GM21723 (cell line): ENCODE measurements at regions not wholly inside any gene's neighbourhood (a gene's known extent, or its start where the extent isn't known, plus 50 kb on each side); places are given as distances from the start of the nearest gene placed in this dataset.

ENCODE experiments used
- ATAC-seq: cut with Tn5 transposase; IDR thresholded peaks from one replicate; pipeline ENCODE4 v1.9.1; 2021; ENCODE audit warnings: mild to moderate bottlenecking, moderate library complexity; ENCODE audit not compliant: unreplicated experiment

GRCh38 chr4:45985038-45985437 is 138.8 kb downstream of the GABRG1 start:
- no peak for ATAC-seq

GRCh38 chr4:45971108-45971507 is 152.7 kb downstream of the GABRG1 start:
- no peak for ATAC-seq

DNA sequence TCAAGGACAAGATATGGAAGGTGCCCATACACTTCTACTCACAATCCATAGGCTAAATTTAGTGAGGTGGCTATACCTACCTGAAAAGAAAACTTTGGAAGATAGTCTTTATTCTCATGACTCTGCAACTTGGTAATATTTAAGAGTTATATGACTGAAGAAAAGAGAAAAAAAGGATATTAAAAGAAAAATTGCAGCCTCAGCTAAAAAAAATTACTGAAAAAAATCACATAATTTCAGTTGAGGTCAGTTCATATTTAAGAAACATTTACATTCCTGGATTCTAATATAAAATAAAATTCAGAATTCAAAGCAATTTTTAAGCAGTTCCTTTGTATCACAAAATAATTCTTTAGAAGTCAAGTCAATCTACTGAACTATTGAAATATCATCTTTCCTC is 166.5 kb downstream of the GABRG1 start:
- no peak for ATAC-seq

- no peak for ATAC-seq
Observed at GRCh38 chr4:45954276-45954675, 169.6 kb downstream of the GABRG1 start.

DNA sequence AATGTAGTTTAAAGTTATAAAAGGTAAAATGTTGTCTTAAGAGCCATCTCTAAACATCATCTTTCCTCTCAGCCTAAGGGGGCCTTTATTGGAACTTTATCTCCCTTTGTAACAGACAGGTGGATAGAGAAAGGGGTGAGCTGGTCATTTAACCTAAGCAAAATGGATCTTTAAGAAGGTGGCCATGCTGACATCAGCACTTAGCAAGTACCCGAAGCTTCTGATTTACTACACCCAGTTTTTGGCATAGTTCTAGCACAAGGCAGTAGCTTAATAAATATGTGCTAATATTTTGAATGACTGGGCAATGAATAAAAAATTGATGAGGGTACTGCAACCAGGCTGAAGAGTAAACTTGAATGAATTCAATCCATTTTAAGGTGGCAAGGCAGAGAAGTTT is 172.7 kb downstream of the GABRG1 start:
- ATAC-seq = no peak

- no peak for ATAC-seq
Observed at GRCh38 chr4:45946699-45947098, 177.2 kb downstream of the GABRG1 start.

GRCh38 chr4:45944000-45944399 is 179.9 kb downstream of the GABRG1 start:
- no peak for ATAC-seq

DNA sequence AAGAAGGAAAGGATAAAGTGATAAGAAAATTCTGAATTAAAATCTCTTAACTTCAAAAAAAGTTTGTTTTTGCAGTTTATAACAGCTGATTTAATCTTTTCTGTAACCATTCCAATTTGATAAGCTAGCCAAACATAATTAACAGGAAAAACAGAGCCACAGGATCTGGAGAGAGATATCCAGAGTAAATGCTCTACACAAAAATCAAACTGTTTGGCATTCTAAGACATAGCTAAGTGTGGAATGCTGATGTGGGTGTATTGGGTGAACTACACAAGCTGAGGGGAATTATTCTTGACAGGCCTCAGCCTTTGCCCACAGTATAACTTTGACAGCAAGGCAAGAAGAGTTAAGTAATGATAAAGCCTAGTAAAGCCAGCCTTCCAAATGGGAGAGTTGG is 184.8 kb downstream of the GABRG1 start:
- no peak for ATAC-seq

- no peak for ATAC-seq
Observed at GRCh38 chr4:45931154-45931553, 192.7 kb downstream of the GABRG1 start.

- no peak for ATAC-seq
Observed at GRCh38 chr4:45927641-45928040, 196.2 kb downstream of the GABRG1 start.

DNA sequence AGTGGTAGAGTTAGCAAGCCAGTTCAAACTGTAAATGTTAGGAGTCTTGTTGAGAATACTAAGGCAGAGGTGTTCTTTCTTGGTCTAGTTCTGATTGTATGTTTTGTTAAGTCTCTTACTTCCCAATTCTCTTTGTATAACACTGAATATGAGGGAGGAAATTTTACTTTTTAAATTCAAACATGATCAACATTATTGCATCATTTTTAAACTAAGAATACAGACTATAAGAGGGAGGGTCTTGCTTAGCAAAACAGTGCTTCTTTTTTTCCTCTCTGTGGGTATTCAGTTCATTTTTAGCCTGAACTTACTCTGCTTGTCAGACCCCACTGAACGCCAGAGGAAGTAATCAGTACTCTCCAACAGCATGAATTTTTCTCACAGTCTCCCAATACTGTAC is 198.0 kb downstream of the GABRG1 start:
- ATAC-seq = no peak

DNA sequence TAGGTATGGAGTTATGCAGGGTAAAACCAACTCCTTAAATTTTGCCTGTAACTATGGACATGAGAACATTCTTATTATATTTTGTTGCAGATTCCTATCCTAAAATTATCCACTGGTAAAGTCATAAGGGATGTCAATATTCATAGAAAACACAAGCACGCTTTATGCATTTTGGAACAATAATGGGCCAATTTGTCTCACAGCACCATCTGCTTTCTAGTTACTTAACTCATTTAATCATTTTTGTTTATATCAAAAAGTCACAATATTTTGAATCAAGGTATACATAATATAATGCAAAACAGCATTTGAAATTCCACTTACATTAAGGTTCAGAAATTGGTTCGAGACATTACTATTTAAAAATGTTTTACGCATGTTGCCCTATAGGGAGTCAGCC is 203.0 kb downstream of the GABRG1 start:
- no peak for ATAC-seq

DNA sequence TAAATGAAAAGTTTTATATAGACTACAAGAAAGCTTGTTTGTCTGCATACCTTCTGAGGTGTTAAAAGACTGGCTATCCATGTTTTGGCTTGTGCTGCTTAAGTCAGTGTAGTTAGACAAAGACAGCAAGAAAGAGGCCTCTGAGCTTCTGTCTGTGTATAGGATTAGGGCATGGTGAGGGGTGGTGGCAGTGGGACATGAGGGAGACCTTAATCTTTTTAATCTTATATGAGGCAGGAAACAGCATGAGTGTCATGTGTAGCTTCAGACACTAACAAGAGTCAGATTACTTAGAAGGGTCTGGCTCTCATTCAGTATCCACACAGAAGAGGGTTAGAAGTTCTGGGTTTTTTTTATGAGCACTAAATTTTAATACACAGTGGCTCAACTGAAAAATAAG is 213.3 kb downstream of the GABRG1 start:
- no peak for ATAC-seq

DNA sequence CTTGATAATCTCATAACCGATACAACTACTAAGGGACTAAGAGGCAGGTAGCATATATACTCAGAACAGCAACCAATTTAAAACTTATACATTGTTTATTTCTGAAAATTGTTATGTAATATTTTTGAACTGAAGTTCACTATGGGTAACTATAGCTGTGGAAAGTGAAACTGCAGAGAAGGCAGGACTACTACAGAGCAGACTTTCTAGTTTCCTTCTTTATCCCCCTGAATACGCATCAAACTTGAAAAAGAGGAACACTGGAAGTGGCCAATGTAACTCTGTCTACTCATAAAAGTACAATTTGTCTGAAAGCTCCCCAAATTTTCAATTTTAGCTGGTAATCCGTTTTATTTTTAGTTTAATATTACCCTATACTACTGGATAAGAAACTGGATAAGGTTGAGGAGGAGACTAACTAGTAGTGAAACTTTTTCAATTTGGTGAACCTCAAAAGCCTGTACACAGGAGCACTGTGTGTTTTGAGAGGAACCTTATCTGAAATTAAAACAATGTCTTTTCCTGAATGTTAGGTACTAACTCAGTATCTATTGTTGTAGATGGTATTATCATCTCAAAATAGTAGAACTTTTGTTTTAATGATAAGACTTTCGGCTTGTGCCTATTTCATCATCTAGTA is 225.8 kb downstream of the GABRG1 start:
- ATAC-seq = no peak

DNA sequence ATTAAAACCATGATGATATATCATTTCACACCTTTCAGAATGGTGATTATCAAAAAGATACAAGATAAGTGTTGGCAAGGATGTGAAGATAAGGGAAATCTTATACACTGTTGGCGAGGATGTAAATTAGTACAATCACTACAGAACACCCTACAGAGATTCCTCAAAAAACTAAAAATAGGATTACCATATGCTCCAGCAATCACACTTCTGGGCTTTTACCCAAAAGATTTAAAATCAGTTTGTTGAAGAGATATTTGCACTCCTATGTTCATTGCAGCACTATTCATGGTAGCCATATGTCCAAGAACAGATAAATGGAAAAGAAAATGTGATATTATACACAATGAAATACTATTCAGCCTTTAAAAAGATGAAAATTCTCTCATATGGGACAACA is 240.4 kb downstream of the GABRG1 start:
- no peak for ATAC-seq

DNA sequence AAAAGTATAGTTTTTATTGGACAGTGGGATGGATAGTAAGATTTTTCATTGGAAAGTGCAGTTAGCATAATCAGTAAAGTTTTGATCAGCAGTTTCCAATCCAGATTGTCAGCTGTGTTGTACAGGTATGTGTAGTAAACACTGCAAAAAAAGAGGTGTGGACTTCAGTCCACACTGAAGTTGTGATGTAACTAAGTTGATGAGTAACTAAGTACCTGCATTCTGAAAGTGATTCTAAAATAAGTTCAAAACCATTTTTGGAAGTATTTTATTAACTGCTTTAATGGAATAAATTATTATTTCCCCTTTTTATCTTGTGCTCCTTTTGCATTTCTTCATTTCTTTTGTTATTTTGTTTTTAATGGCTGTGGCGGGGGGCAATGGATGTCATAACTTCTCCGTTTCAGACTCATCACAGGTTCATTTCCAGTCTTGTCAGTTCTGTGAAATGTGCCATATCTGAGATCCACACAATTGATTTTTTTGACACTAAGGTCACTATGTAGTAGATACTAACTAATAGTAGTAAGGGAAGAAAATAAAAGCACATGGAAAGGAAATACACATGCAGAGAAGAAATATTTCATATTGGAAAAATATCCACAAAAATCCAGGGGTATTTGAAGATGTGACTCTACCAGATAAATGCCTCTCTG is 247.5 kb downstream of the GABRG1 start:
- no peak for ATAC-seq

GRCh38 chr4:45869184-45869583 is 254.7 kb downstream of the GABRG1 start:
- ATAC-seq = no peak

GRCh38 chr4:45865781-45866180 is 258.1 kb downstream of the GABRG1 start:
- no peak for ATAC-seq

GRCh38 chr4:45855857-45856256 is 268.0 kb downstream of the GABRG1 start:
- no peak for ATAC-seq

DNA sequence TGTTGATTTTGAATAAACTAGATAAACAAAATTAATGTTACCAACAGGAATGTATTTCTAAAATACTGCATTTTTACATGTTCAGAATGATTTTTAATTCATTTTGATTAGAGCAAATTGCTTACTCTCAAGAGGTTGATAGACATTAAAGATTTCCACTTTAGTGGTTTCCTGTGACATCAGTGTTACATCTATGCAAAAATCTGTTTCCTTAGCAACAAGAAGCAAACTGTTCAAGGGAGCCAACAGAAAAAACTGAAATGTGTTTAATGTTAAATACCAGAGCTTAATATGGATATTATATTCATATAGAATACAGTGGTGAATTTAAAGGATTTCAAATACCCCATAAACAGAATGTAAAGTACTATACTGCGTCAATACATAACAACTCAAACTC is 277.8 kb downstream of the GABRG1 start:
- ATAC-seq = no peak

DNA sequence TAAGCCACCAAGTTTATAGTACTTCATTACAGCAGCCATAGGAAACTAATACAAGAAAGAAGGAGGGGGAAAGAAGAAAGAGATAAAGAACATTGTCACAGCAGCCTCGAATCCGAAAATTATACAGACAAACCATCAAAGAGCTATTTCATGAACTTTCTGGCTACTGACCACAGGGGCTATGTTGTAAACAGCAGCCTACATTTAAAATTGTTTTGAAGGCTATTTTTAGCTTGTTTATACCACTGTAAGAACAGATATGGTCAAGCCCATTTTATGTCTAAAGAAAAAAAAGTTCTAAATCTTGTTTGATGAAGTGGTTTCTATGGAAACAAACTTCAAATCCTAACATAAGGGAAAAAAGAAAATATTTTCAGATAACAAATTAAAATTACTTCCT is 282.1 kb downstream of the GABRG1 start:
- ATAC-seq = no peak

GRCh38 chr4:45831692-45832091 is 292.2 kb downstream of the GABRG1 start:
- no peak for ATAC-seq

DNA sequence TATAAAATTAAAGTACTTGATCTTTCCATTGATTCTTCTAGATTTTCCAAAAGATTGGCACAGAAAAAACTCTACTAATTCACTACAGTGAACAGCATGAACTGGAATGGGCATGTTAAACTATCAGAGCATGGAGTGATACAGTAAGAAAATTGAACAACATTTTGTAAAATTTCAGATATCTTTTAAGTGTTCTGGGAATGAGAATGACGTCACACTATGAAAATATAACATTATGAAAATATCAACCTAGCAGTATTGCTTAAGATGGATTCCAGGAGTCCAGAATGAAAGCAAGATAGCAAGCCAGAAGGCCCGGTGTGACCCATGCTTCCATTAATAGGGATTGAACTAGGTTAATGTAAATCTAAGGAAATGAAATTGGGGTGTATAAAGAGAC is 319.9 kb downstream of the GABRG1 start:
- ATAC-seq = no peak
